IMR-90 (cell line): ENCODE measurements at regions not wholly inside any gene's neighbourhood (a gene's known extent, or its start where the extent isn't known, plus 50 kb on each side); places are given as distances from the start of the nearest gene placed in this dataset.

Experiments
- ATAC-seq: fragments of 200-7000 bp; cut with Tn5 transposase; 2 replicates; pipeline ENCODE4 v1.9.1; 2020; ENCODE audit warnings: low read depth, mild to moderate bottlenecking, moderate library complexity
- BruUV-seq: library from RNA; stranded (reverse); fragments of 400-500 nt; replicated peaks from 2 replicates; lab custom pipeline; 2021; lab: Mats Ljungman, UMichigan
- CTCF ChIA-PET: fragments of 300-600 bp; formaldehyde crosslinking; extraction: SDS; loops from one replicate; lab custom pipeline; 2021; ENCODE audit warnings: antibody characterized with exemption; lab: Yijun Ruan, JAX
- POLR2A ChIA-PET: fragments of 300-600 bp; sonication (Branson Sonifier 250); formaldehyde crosslinking; loops from one replicate; lab custom pipeline; 2022; ENCODE audit warnings: antibody characterized with exemption; ENCODE audit not compliant: unreplicated experiment; lab: Charles Lee
- DNase-seq: peaks from one replicate; pipeline ENCODE4 v3.0.0; 2013
- H2AFZ ChIP-seq: replicated peaks from 2 replicates; pipeline ENCODE3; 2013; ENCODE audit warnings: low read length, mild to moderate bottlenecking; ENCODE audit not compliant: poor library complexity
- H2AK5ac ChIP-seq: 2 replicates; pipeline ENCODE4 v1.6.1; 2013; ENCODE audit warnings: low read depth, low read length, inconsistent platforms
- H2AK9ac ChIP-seq: replicated peaks from 2 replicates; pipeline ENCODE3; 2013; ENCODE audit warnings: mild to moderate bottlenecking, low read depth, low read length, moderate library complexity; ENCODE audit not compliant: poor library complexity
- H2BK120ac ChIP-seq: 2 replicates; pipeline ENCODE4 v1.6.1; 2013; ENCODE audit warnings: low read depth, low read length, inconsistent platforms
- H2BK15ac ChIP-seq: 3 replicates; pipeline ENCODE4 v1.6.1; 2013; ENCODE audit warnings: low read depth, low read length, inconsistent platforms
- H2BK20ac ChIP-seq: 2 replicates; pipeline ENCODE4 v1.6.1; 2013; ENCODE audit warnings: low read depth, mild to moderate bottlenecking, inconsistent platforms, low read length, moderate library complexity
- H2BK5ac ChIP-seq: 2 replicates; pipeline ENCODE4 v1.6.1; 2013; ENCODE audit warnings: mild to moderate bottlenecking, low read depth, low read length, inconsistent platforms; ENCODE audit not compliant: poor library complexity, severe bottlenecking
- H3K14ac ChIP-seq: replicated peaks from 2 replicates; pipeline ENCODE4 v1.6.1; 2013; ENCODE audit warnings: low read depth, low read length, inconsistent platforms
- H3K18ac ChIP-seq: 2 replicates; pipeline ENCODE4 v1.6.1; 2013; ENCODE audit warnings: low read depth, low read length, control low read depth
- H3K23ac ChIP-seq: 2 replicates; pipeline ENCODE4 v1.6.1; 2013; ENCODE audit warnings: low read depth, low read length, inconsistent platforms
- H3K27ac ChIP-seq: 2 replicates; pipeline ENCODE4 v1.5.1; 2013; ENCODE audit warnings: mild to moderate bottlenecking, control low read depth, low read length; ENCODE audit not compliant: insufficient read depth
- H3K27me3 ChIP-seq: 2 replicates; pipeline ENCODE4 v1.6.1; 2013; ENCODE audit warnings: low read length; ENCODE audit not compliant: control insufficient read depth, insufficient read depth
- H3K36me3 ChIP-seq: 2 replicates; pipeline ENCODE4 v1.6.1; 2013; ENCODE audit warnings: low read length, mixed read lengths; ENCODE audit not compliant: control insufficient read depth, insufficient read depth
- H3K4ac ChIP-seq: 2 replicates; pipeline ENCODE4 v1.6.1; 2013; ENCODE audit warnings: low read depth, low read length, inconsistent platforms
- H3K4me1 ChIP-seq: 2 replicates; pipeline ENCODE4 v1.6.1; 2013; ENCODE audit warnings: low read length, mixed read lengths; ENCODE audit not compliant: control insufficient read depth, insufficient read depth
- H3K4me2 ChIP-seq: 2 replicates; pipeline ENCODE4 v1.6.1; 2013; ENCODE audit warnings: low read depth, mild to moderate bottlenecking, control low read depth, low read length, moderate library complexity
- H3K4me3 ChIP-seq: 2 replicates; pipeline ENCODE4 v1.5.1; 2013; ENCODE audit warnings: low read depth, mild to moderate bottlenecking, control low read depth, low read length, moderate library complexity; ENCODE audit not compliant: insufficient read depth
- H3K56ac ChIP-seq: 2 replicates; pipeline ENCODE4 v1.6.1; 2013; ENCODE audit warnings: low read length, inconsistent platforms; ENCODE audit not compliant: insufficient read depth; ENCODE audit errors: extremely low read depth
- H3K79me1 ChIP-seq, 2 experiments: 2 replicates each; pipeline ENCODE4 v1.6.1; 2013; ENCODE audit warnings: low read length in 2 of 2, inconsistent platforms in 1 of 2, low read depth in 1 of 2
- H3K9ac ChIP-seq: 2 replicates; pipeline ENCODE4 v1.6.1; 2013; ENCODE audit warnings: low read depth, low read length, control low read depth
- H3K9me1 ChIP-seq: 2 replicates; pipeline ENCODE4 v1.6.1; 2013; ENCODE audit warnings: low read length, inconsistent platforms; ENCODE audit not compliant: insufficient read depth
- H3K9me3 ChIP-seq: 2 replicates; pipeline ENCODE4 v1.6.1; 2013; ENCODE audit warnings: low read length; ENCODE audit not compliant: control insufficient read depth, insufficient read depth
- H4K20me1 ChIP-seq: 2 replicates; pipeline ENCODE4 v1.6.1; 2013; ENCODE audit warnings: low read length, inconsistent platforms; ENCODE audit not compliant: insufficient read depth
- H4K5ac ChIP-seq: 2 replicates; pipeline ENCODE4 v1.6.1; 2013; ENCODE audit warnings: mild to moderate bottlenecking, low read depth, low read length, control low read depth
- H4K8ac ChIP-seq, 2 experiments: 2 replicates each; pipeline ENCODE4 v1.6.1; 2013; ENCODE audit warnings: low read depth in 2 of 2, low read length in 2 of 2, control low read depth in 1 of 2, inconsistent platforms in 1 of 2
- H4K91ac ChIP-seq: 2 replicates; pipeline ENCODE4 v1.6.1; 2013; ENCODE audit warnings: low read depth, low read length, inconsistent platforms; ENCODE audit not compliant: insufficient read depth
- BHLHE40 ChIP-seq: fragments of 150-350 bp; IDR thresholded peaks from 2 replicates; pipeline ENCODE4 v1.6.1; 2016; ENCODE audit warnings: mild to moderate bottlenecking, low read depth, low read length
- CEBPB ChIP-seq: IDR thresholded peaks from 2 replicates; pipeline ENCODE4 v1.6.1; 2012; ENCODE audit warnings: low read depth, low read length, improper control_type of control experiment
- CHD1 ChIP-seq: IDR thresholded peaks from 2 replicates; pipeline ENCODE4 v1.6.1; 2012; ENCODE audit warnings: low read depth, low read length, improper control_type of control experiment
- CTCF ChIP-seq: conservative IDR thresholded peaks from 2 replicates; pipeline ENCODE4 v1.5.1; 2012; ENCODE audit warnings: mild to moderate bottlenecking, low read depth, low read length, improper control_type of control experiment
- MAFK ChIP-seq: IDR thresholded peaks from 2 replicates; pipeline ENCODE4 v1.6.1; 2012; ENCODE audit warnings: low read depth, low read length, improper control_type of control experiment
- MAZ ChIP-seq: IDR thresholded peaks from 2 replicates; pipeline ENCODE4 v1.6.1; 2012; ENCODE audit warnings: low read depth, mild to moderate bottlenecking, low read length, improper control_type of control experiment, moderate library complexity, borderline replicate concordance
- MXI1 ChIP-seq: IDR thresholded peaks from 2 replicates; pipeline ENCODE4 v1.6.1; 2012; ENCODE audit warnings: low read depth, mild to moderate bottlenecking, low read length, moderate library complexity, borderline replicate concordance
- POLR2A ChIP-seq: IDR thresholded peaks from 2 replicates; pipeline ENCODE4 v1.6.1; 2012; ENCODE audit warnings: mild to moderate bottlenecking, low read depth, low read length
- RAD21 ChIP-seq: IDR thresholded peaks from 2 replicates; pipeline ENCODE4 v1.6.1; 2012; ENCODE audit warnings: low read length, improper control_type of control experiment
- RCOR1 ChIP-seq: IDR thresholded peaks from 2 replicates; pipeline ENCODE4 v1.6.1; 2012; ENCODE audit warnings: mild to moderate bottlenecking, low read length, improper control_type of control experiment; ENCODE audit not compliant: insufficient replicate concordance
- RFX5 ChIP-seq: IDR thresholded peaks from 2 replicates; pipeline ENCODE4 v1.8.0; 2012; ENCODE audit warnings: low read depth, mild to moderate bottlenecking, low read length, moderate library complexity
- WGBS, 2 experiments: methylation state at CpG; one replicate each; pipeline versions ENCODE4 v1.1.5 to v1.1.7; 2013; ENCODE audit warnings: missing lambda C conversion rate in 2 of 2; ENCODE audit not compliant: insufficient read length in 1 of 2; ENCODE audit errors: extremely low coverage in 2 of 2; 5-methylcytosine and 5-hydroxymethylcytosine counted together
- dilution Hi-C: fragments of 300-500 bp; cut with HindIII; formaldehyde crosslinking; loops from one replicate; pipeline ENCODE4 v1.14.3; 2018; ENCODE audit warnings: low sequenced_read_pairs; ENCODE audit not compliant: unreplicated experiment
- in situ Hi-C: fragments of 300-500 bp; cut with MboI; formaldehyde crosslinking; loops from 3 replicates; pipeline ENCODE4 v1.14.3; 2019; ENCODE audit warnings: low sequenced_read_pairs, inconsistent platforms, mixed read lengths
- intact Hi-C: fragments of 100-400 bp; cut with micrococcal nuclease; formaldehyde crosslinking; loops from 2 replicates; pipeline ENCODE4 v1.10.0; 2022

- Histone ChIP-seq H3K4me2 (no peak overlapping the region), H3K18ac (no peak overlapping the region), H3K56ac (no peak overlapping the region), H3K14ac (no peak overlapping the region), H3K4me1 (no peaks in the 10 kb centered on the region), H2AK9ac (no peak overlapping the region), H4K20me1 (no peaks in the 10 kb centered on the region), H4K91ac (no peak overlapping the region), H3K79me1 (no peaks in the 10 kb centered on the region), H4K8ac (no peak overlapping the region), H3K27me3 (peaks cover 21% of the 10 kb centered on the region), H4K5ac (no peak overlapping the region), H2BK5ac (no peak overlapping the region), H2AFZ (no peak overlapping the region), H3K4me3 (no peak overlapping the region), H3K9me1 (no peaks in the 10 kb centered on the region), H3K23ac (no peak overlapping the region), H3K9ac (no peak overlapping the region), H3K4ac (no peak overlapping the region), H2AK5ac (no peak overlapping the region), H3K9me3 (peaks cover 2% of the 10 kb centered on the region), H2BK20ac (no peak overlapping the region), H3K36me3 (no peaks in the 10 kb centered on the region), H2BK15ac (no peak overlapping the region), H3K27ac (no peak overlapping the region), H2BK120ac (no peak overlapping the region)
- POLR2A ChIA-PET: no interaction called here
- intact Hi-C loops (no loop called here), in situ Hi-C loops (no loop called here), dilution Hi-C loops (no loop called here)
- no peak for TF ChIP-seq MXI1
- TF ChIP-seq POLR2A: no peak
- TF ChIP-seq CEBPB: no peak
- no peak for TF ChIP-seq RFX5
- no peak for TF ChIP-seq RAD21
- no peak for TF ChIP-seq BHLHE40
- TF ChIP-seq MAZ: no peak
- no peak for TF ChIP-seq CTCF
- no peak for TF ChIP-seq MAFK
- no peak for TF ChIP-seq RCOR1
- no peak for TF ChIP-seq CHD1
- CTCF ChIA-PET: no interaction called here
- DNase-seq (no peak), ATAC-seq (no peak)
- no TSS peak for BruUV-seq
- no CpG with 5 or more reads among the region's 2 CpGs for WGBS, 2 experiments
Observed at GRCh38 chr21:35716876-35717565, 343.3 kb downstream of the SETD4 start.
